Upper lobe of left lung (tissue), 4 donors: ENCODE measurements at regions not wholly inside any gene's neighbourhood (a gene's known extent, or its start where the extent isn't known, plus 50 kb on each side); places are given as distances from the start of the nearest gene placed in this dataset.

Experiments
- EP300 ChIP-seq, 4 donors: sonication (generic); formaldehyde crosslinking; IDR thresholded peaks; one replicate each; pipeline ENCODE4 v1.5.1; 2017; ENCODE audit warnings: antibody characterized with exemption in 4 of 4, control low read depth in 2 of 4
- POLR2AphosphoS5 ChIP-seq, 2 donors: sonication (generic); formaldehyde crosslinking; IDR thresholded peaks; one replicate each; pipeline ENCODE4 v1.5.1; 2017; ENCODE audit warnings: antibody characterized with exemption in 2 of 2
- TF ChIP-seq, protein P1 (sequence below), 6 experiments: fragments of 450-650 bp in 4 of 6; fragments of 200-600 bp in 2 of 6; sonication (generic) in 2 of 6; IDR thresholded peaks; one replicate each; pipeline ENCODE4 v1.5.1; 2016 to 2019; ENCODE audit warnings: antibody characterized with exemption in 6 of 6

DNA sequence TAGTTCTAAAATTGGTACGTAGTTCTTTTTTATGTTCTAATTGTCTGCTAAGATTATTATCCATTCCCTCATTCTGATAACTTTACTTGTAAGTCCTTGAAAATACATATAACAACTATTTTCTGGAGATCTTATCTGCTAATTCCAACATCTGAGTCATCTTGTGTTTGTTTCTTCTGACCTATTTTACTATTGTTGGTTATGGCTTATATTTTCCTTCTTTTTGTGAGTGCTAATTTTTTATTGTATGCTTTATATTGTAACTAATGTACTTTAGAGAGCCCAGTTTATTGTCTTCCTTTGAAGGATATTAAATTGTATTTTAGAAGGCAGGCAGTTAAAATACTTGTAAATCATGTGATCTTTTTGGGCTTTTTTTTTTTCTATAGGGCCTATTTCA is 149.3 kb upstream of the LRFN5 start:
- TF ChIP-seq POLR2AphosphoS5 (IDR thresholded peaks at IDR 0.05) (no peak), EP300 (IDR thresholded peaks at IDR 0.05) (no peak)
- TF ChIP-seq, protein P1, sequence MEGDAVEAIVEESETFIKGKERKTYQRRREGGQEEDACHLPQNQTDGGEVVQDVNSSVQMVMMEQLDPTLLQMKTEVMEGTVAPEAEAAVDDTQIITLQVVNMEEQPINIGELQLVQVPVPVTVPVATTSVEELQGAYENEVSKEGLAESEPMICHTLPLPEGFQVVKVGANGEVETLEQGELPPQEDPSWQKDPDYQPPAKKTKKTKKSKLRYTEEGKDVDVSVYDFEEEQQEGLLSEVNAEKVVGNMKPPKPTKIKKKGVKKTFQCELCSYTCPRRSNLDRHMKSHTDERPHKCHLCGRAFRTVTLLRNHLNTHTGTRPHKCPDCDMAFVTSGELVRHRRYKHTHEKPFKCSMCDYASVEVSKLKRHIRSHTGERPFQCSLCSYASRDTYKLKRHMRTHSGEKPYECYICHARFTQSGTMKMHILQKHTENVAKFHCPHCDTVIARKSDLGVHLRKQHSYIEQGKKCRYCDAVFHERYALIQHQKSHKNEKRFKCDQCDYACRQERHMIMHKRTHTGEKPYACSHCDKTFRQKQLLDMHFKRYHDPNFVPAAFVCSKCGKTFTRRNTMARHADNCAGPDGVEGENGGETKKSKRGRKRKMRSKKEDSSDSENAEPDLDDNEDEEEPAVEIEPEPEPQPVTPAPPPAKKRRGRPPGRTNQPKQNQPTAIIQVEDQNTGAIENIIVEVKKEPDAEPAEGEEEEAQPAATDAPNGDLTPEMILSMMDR (IDR thresholded peaks at IDR 0.05): no peak
